A549 (cell line): ENCODE measurements at regions not wholly inside any gene's neighbourhood (a gene's known extent, or its start where the extent isn't known, plus 50 kb on each side); places are given as distances from the start of the nearest gene placed in this dataset.

ENCODE experiments used
- ATAC-seq, 2 experiments: fragments of 200-7000 bp in 1 of 2; fragments of >200 bp in 1 of 2; cut with Nextera tagmentation in 1 of 2; cut with Tn5 transposase in 1 of 2; 3 replicates each; pipeline versions ENCODE4 v1.8.0 to v1.9.1; 2018 to 2020; ENCODE audit warnings: mild to moderate bottlenecking in 1 of 2, moderate library complexity in 1 of 2
- CTCF ChIA-PET: fragments of 300-600 bp; sonication (Branson Sonifier 250); formaldehyde crosslinking; extraction: SDS; loops from one replicate; lab custom pipeline; 2021; ENCODE audit warnings: antibody characterized with exemption, inconsistent platforms; lab: Yijun Ruan, JAX
- POLR2A ChIA-PET: fragments of 350-600 bp; formaldehyde crosslinking; extraction: SDS; loops from one replicate; lab custom pipeline; 2021; ENCODE audit warnings: antibody characterized with exemption, inconsistent platforms; lab: Yijun Ruan, JAX
- DNase-seq, 2 experiments: peaks; one replicate each; pipeline versions ENCODE4 v3.0.0 to v3.0.0-alpha.2; 2011 to 2016; ENCODE audit warnings: low read depth in 1 of 2, low spot score in 1 of 2
- FAIRE-seq: peaks from 2 replicates; lab custom pipeline; 2011; peaks lifted over from hg19 to GRCh38; lab: Jason Lieb, UNC
- H3K27ac ChIP-seq, 2 experiments: fragments of >200 bp; sonication (Bioruptor Twin); formaldehyde crosslinking; 3 replicates each; pipeline ENCODE4 v1.5.1; 2016 to 2017
- H3K4me1 ChIP-seq: fragments of >200 bp; sonication (Bioruptor Twin); formaldehyde crosslinking; 3 replicates; pipeline ENCODE4 v1.6.1; 2016
- H3K4me2 ChIP-seq: fragments of >200 bp; sonication (Bioruptor Twin); formaldehyde crosslinking; 3 replicates; pipeline ENCODE4 v1.6.1; 2016
- H3K4me3 ChIP-seq: fragments of >200 bp; sonication (Bioruptor Twin); formaldehyde crosslinking; 3 replicates; pipeline ENCODE4 v1.5.1; 2016
- H3K9me3 ChIP-seq: fragments of >200 bp; sonication (Bioruptor Twin); formaldehyde crosslinking; 3 replicates; pipeline ENCODE4 v1.6.1; 2016
- BHLHE40 ChIP-seq: IDR thresholded peaks from 2 replicates; pipeline ENCODE4 v1.6.1; 2012; ENCODE audit warnings: low read depth, low read length, inconsistent platforms
- CHD4 ChIP-seq: fragments of 200-600 bp; sonication (generic); IDR thresholded peaks from 2 replicates; pipeline ENCODE4 v1.6.1; 2016; ENCODE audit warnings: antibody characterized with exemption, mild to moderate bottlenecking, borderline replicate concordance
- EHF ChIP-seq: fragments of 250-450 bp; sonication (Bioruptor Pico); IDR thresholded peaks from 2 replicates; pipeline ENCODE4 v1.5.0; 2020; ENCODE audit warnings: mild to moderate bottlenecking
- EHMT2 ChIP-seq: fragments of 200-600 bp; sonication (generic); IDR thresholded peaks from 2 replicates; pipeline ENCODE4 v1.6.1; 2016; ENCODE audit warnings: antibody characterized with exemption, low read depth, mild to moderate bottlenecking, moderate library complexity
- EP300 ChIP-seq, 2 experiments: fragments of >200 bp; sonication (Bioruptor Twin); formaldehyde crosslinking; IDR thresholded peaks; 2 replicates in 1 of 2; 3 replicates in 1 of 2; pipeline ENCODE4 v1.6.1; 2016 to 2017
- FOSB ChIP-seq: fragments of 250-450 bp; sonication (Bioruptor Pico); IDR thresholded peaks from 2 replicates; pipeline ENCODE4 v1.5.0; 2020; ENCODE audit warnings: mild to moderate bottlenecking, moderate library complexity
- FOSL2 ChIP-seq, 2 experiments: fragments of 450-650 bp in 1 of 2; fragments of >200 bp in 1 of 2; sonication (Bioruptor Twin) in 1 of 2; formaldehyde crosslinking; IDR thresholded peaks; 2 replicates each; pipeline versions ENCODE4 v1.5.0 to v1.6.1; 2016 to 2020; ENCODE audit warnings: mild to moderate bottlenecking in 1 of 2, moderate library complexity in 1 of 2
- GATA3 ChIP-seq: IDR thresholded peaks from 2 replicates; pipeline ENCODE4 v1.6.1; 2012; ENCODE audit warnings: borderline replicate concordance
- HOXA7 ChIP-seq: fragments of 250-450 bp; sonication (Bioruptor Pico); IDR thresholded peaks from 2 replicates; pipeline ENCODE4 v1.5.0; 2020; ENCODE audit warnings: mild to moderate bottlenecking, moderate library complexity
- KDM5A ChIP-seq: fragments of 200-600 bp; sonication (generic); IDR thresholded peaks from 2 replicates; pipeline ENCODE4 v1.6.1; 2016; ENCODE audit warnings: antibody characterized with exemption, mild to moderate bottlenecking
- MYC ChIP-seq: IDR thresholded peaks from 2 replicates; pipeline ENCODE4 v1.6.1; 2012; ENCODE audit warnings: mild to moderate bottlenecking, inconsistent platforms, low read length, improper control_type of control experiment, borderline replicate concordance
- NPAS2 ChIP-seq: fragments of 250-450 bp; sonication (Bioruptor Pico); IDR thresholded peaks from 2 replicates; pipeline ENCODE4 v1.8.0; 2022; ENCODE audit warnings: mild to moderate bottlenecking, moderate library complexity, borderline replicate concordance
- RAD21 ChIP-seq, 2 experiments: fragments of >200 bp in 1 of 2; sonication (Bioruptor Twin) in 1 of 2; formaldehyde crosslinking in 1 of 2; IDR thresholded peaks in 1 of 2; conservative IDR thresholded peaks in 1 of 2; 2 replicates in 1 of 2; 3 replicates in 1 of 2; pipeline ENCODE4 v1.6.1; 2012 to 2018; ENCODE audit warnings: inconsistent platforms in 1 of 2
- RARB ChIP-seq: fragments of 250-450 bp; sonication (Bioruptor Pico); IDR thresholded peaks from 2 replicates; pipeline ENCODE4 v1.8.0; 2021; ENCODE audit warnings: mild to moderate bottlenecking, moderate library complexity
- SMC3 ChIP-seq: fragments of >200 bp; sonication (Bioruptor Twin); formaldehyde crosslinking; IDR thresholded peaks from 3 replicates; pipeline ENCODE4 v1.6.1; 2018; ENCODE audit warnings: inconsistent platforms
- SREBF2 ChIP-seq: fragments of 450-650 bp; IDR thresholded peaks from 2 replicates; pipeline ENCODE4 v1.6.1; 2014; ENCODE audit warnings: mild to moderate bottlenecking, moderate library complexity
- TP53 ChIP-seq: fragments of 250-450 bp; sonication (Bioruptor Pico); IDR thresholded peaks from 2 replicates; pipeline ENCODE4 v1.5.0; 2021; ENCODE audit warnings: mild to moderate bottlenecking, moderate library complexity
- ZNF302 ChIP-seq: fragments of 250-450 bp; sonication (Bioruptor Pico); IDR thresholded peaks from 2 replicates; pipeline ENCODE4 v1.9.0; 2021; ENCODE audit warnings: inconsistent platforms, mild to moderate bottlenecking, moderate library complexity
- WGBS: methylation state at CpG from one replicate; pipeline ENCODE4 v1.1.6; 2017; ENCODE audit errors: missing lambda C conversion rate; 5-methylcytosine and 5-hydroxymethylcytosine counted together
- TF ChIP-seq, protein P1 (sequence below): IDR thresholded peaks from 2 replicates; pipeline ENCODE4 v1.6.1; 2012
- TF ChIP-seq, protein P2 (sequence below): fragments of 150-350 bp; IDR thresholded peaks from 2 replicates; pipeline ENCODE4 v1.6.1; 2014; ENCODE audit warnings: low read depth, mild to moderate bottlenecking, low read length
- TF ChIP-seq, protein P3 (sequence below): fragments of >200 bp; sonication (Bioruptor Twin); formaldehyde crosslinking; IDR thresholded peaks from 3 replicates; pipeline ENCODE4 v1.6.1; 2016

DNA sequence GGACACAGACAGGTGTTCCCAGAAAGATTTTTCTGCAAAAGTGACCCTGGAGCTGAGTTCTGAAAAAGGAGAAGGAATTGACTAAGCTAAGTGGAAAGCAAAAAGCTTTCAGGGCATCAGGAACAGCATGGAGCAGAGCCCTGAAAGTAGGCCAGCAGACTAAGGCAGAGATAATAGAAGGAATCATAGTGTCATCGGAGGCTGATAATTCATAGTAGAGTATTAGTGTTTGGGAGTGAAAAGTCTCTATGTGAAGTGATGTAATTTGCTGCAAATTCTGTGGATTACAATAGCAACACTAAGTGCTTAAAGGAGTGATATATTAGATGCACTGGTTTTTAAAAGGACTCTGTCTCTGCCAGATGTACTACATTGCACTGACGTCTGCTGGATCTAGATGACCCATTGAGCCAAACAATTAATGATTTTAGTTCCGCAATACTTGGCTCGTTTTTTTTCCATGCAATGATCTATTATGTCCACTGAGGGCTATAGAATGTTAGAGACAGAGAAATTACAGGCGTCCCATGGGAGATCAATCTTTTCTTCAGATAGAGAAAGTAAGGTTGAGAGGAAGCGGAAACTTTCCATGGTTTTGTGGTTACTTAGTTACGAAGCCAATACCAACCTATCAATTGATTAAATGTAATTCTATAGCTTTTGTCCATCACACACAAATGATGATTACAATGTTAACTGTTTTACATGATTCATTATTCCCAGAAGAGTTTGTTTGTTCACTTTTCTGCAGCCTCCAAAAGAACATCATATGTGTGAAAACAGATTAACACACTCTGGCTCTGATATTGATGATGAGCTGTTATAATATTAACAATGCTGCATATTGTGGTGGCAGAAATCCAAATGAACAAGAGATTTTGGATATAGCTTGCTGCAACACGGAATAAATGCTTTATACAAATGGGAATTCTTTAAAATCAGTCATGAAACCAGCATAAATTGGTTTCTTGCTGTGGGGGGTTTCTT lies 143.7 kb downstream of the MC4R start:
- CTCF ChIA-PET = interaction anchor here (0.6 kb wide), 1 partner anchor 233 kb away, joined by 3 read pairs; no protein-coding TSS in a partner anchor
- no peak for ATAC-seq

DNA sequence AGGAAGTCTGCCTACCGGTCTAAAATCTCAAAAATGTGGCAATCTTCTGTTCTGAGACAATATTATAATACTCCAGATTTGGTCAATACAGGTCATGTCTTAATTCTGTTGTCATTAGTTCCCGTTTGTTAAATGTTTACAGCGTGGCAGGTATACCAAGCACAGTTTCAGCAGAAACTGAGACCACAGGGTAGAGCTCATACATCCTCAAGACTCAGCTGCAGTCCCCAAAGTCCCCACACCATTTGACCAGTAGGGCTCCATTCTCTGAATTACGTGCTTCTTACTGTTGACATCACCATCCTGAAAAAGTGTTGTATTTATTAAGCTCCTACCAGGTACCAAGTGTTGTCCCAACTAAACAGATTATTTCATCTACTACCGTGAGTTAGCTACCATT lies 157.1 kb downstream of the MC4R start:
- no peak overlapping the region for H3K27ac ChIP-seq
- H3K9me3 ChIP-seq = no peaks in the 10 kb centered on the region
- ATAC-seq = no peak
- TF ChIP-seq, protein P1, sequence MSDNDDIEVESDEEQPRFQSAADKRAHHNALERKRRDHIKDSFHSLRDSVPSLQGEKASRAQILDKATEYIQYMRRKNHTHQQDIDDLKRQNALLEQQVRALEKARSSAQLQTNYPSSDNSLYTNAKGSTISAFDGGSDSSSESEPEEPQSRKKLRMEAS = no peak
- TF ChIP-seq, protein P2, sequence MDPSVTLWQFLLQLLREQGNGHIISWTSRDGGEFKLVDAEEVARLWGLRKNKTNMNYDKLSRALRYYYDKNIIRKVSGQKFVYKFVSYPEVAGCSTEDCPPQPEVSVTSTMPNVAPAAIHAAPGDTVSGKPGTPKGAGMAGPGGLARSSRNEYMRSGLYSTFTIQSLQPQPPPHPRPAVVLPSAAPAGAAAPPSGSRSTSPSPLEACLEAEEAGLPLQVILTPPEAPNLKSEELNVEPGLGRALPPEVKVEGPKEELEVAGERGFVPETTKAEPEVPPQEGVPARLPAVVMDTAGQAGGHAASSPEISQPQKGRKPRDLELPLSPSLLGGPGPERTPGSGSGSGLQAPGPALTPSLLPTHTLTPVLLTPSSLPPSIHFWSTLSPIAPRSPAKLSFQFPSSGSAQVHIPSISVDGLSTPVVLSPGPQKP = no peak
- TF ChIP-seq MYC = no peak
- TF ChIP-seq, all 56 proteins: peak for 0
- no peak overlapping the region for H3K4me2 ChIP-seq
- no peak for DNase-seq
- 24% methylated on average over 5 of the region's 5 CpGs for WGBS
- H3K4me3 ChIP-seq = no peak overlapping the region
- FAIRE-seq = no peak
- H3K4me1 ChIP-seq = no peaks in the 10 kb centered on the region
- CTCF ChIA-PET = no interaction called here
- POLR2A ChIA-PET = no interaction called here

More for the DNA sequence above, 143.7 kb downstream of the MC4R start:
- WGBS = 51% methylated on average over 8 of the region's 8 CpGs
- FAIRE-seq = no peak
- DNase-seq = no peak
- Histone ChIP-seq H3K27ac (no peak overlapping the region), H3K4me2 (no peak overlapping the region), H3K9me3 (no peaks in the 10 kb centered on the region), H3K4me1 (no peaks in the 10 kb centered on the region; the same call in 2 of the 3 replicates), H3K4me3 (no peak overlapping the region)
- POLR2A ChIA-PET = no interaction called here
- TF ChIP-seq, protein P1 = no peak
- TF ChIP-seq CHD4 = no peak
- TF ChIP-seq ZNF302 (CRISPR knock-in tag) = no peak
- TF ChIP-seq GATA3 = no peak
- TF ChIP-seq EP300 (IDR thresholded peaks at IDR 0.05) = no peak
- TF ChIP-seq NPAS2 (CRISPR knock-in tag) = no peak
- no peak for TF ChIP-seq SREBF2
- no peak for TF ChIP-seq KDM5A
- no peak for TF ChIP-seq TP53
- no peak for TF ChIP-seq BHLHE40
- TF ChIP-seq, protein P3, sequence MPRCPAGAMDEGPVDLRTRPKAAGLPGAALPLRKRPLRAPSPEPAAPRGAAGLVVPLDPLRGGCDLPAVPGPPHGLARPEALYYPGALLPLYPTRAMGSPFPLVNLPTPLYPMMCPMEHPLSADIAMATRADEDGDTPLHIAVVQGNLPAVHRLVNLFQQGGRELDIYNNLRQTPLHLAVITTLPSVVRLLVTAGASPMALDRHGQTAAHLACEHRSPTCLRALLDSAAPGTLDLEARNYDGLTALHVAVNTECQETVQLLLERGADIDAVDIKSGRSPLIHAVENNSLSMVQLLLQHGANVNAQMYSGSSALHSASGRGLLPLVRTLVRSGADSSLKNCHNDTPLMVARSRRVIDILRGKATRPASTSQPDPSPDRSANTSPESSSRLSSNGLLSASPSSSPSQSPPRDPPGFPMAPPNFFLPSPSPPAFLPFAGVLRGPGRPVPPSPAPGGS = no peak
- TF ChIP-seq HOXA7 = no peak
- no peak for TF ChIP-seq EHMT2
- no peak for TF ChIP-seq FOSL2 (IDR thresholded peaks at IDR 0.05)
- TF ChIP-seq FOSL2 (CRISPR knock-in tag; IDR thresholded peaks at IDR 0.05) = no peak
- TF ChIP-seq EHF = no peak
- TF ChIP-seq RAD21 (conservative IDR thresholded peaks at IDR 0.05 in 1 of 2, IDR thresholded peaks at IDR 0.05 in 1 of 2) = no peak
- TF ChIP-seq FOSB (CRISPR knock-in tag) = no peak
- TF ChIP-seq SMC3 = no peak
- TF ChIP-seq RARB = no peak
